ENCODE measurements at regions not wholly inside any gene's neighbourhood (a gene's known extent, or its start where the extent isn't known, plus 50 kb on each side); places are given as distances from the start of the nearest gene placed in this dataset.
"Not testable (repeated sequence)": the region's sequence is repeated elsewhere in the genome, so short reads cannot be mapped to it uniquely, and the experiment has no call there.

- DNase-seq (ENCODE audit: extremely low read depth, low read depth) = no peak
These were observed 989.8 kb downstream of the TLE1 start for GRCh38 chr9:80699511-80699998.

GRCh38 chr9:80698725-80699410, 990.5 kb downstream of the TLE1 start:
- no peak for DNase-seq (ENCODE audit: extremely low read depth, low read depth)

- no peak for DNase-seq (ENCODE audit: extremely low read depth, low read depth)
These were observed 996.6 kb downstream of the TLE1 start for GRCh38 chr9:80692751-80693150.

- no peak for DNase-seq (ENCODE audit: extremely low read depth, low read depth)
These were observed 998.1 kb downstream of the TLE1 start for GRCh38 chr9:80691229-80691628.

GRCh38 chr9:80690349-80690939, 998.9 kb downstream of the TLE1 start:
- DNase-seq (ENCODE audit: extremely low read depth, low read depth) = no peak

GRCh38 chr9:80679916-80680315, 1009.4 kb downstream of the TLE1 start:
- DNase-seq (ENCODE audit: extremely low read depth, low read depth) = no peak

- no peak for DNase-seq (ENCODE audit: extremely low read depth, low read depth)
These were observed 1010.4 kb downstream of the TLE1 start for GRCh38 chr9:80678906-80679305.

GRCh38 chr9:80673496-80673895, 1015.9 kb downstream of the TLE1 start:
- DNase-seq (ENCODE audit: extremely low read depth, low read depth) = no peak

GRCh38 chr9:80665479-80665878, 1023.9 kb downstream of the TLE1 start:
- no peak for DNase-seq (ENCODE audit: extremely low read depth, low read depth)

GRCh38 chr9:80664327-80665210, 1024.8 kb downstream of the TLE1 start:
- DNase-seq (ENCODE audit: extremely low read depth, low read depth) = no peak

- not testable (repeated sequence) for DNase-seq (ENCODE audit: extremely low read depth, low read depth)
These were observed 1029.6 kb downstream of the TLE1 start for GRCh38 chr9:80659751-80660150.

- DNase-seq (ENCODE audit: extremely low read depth, low read depth) = no peak
These were observed 1038.3 kb downstream of the TLE1 start for GRCh38 chr9:80651044-80651443.

- DNase-seq (ENCODE audit: extremely low read depth, low read depth) = no peak
These were observed 1039.9 kb downstream of the TLE1 start for GRCh38 chr9:80649496-80649895.

GRCh38 chr9:80649001-80649420, 1040.3 kb downstream of the TLE1 start:
- DNase-seq (ENCODE audit: extremely low read depth, low read depth) = no peak

- no peak for DNase-seq (ENCODE audit: extremely low read depth, low read depth)
These were observed 1041.0 kb downstream of the TLE1 start for GRCh38 chr9:80648336-80648735.

GRCh38 chr9:80646211-80646610, 1043.1 kb downstream of the TLE1 start:
- DNase-seq (ENCODE audit: extremely low read depth, low read depth) = no peak

- no peak for DNase-seq (ENCODE audit: extremely low read depth, low read depth)
These were observed 1045.3 kb downstream of the TLE1 start for GRCh38 chr9:80644044-80644443.

GRCh38 chr9:80635065-80635464, 1054.3 kb downstream of the TLE1 start:
- DNase-seq (ENCODE audit: extremely low read depth, low read depth) = no peak

- DNase-seq (ENCODE audit: extremely low read depth, low read depth) = no peak
These were observed 1057.3 kb downstream of the TLE1 start for GRCh38 chr9:80632041-80632440.

- DNase-seq (ENCODE audit: extremely low read depth, low read depth) = no peak
These were observed 1050.7 kb downstream of the TLE4 start for GRCh38 chr9:80622508-80622907.

- no peak for DNase-seq (ENCODE audit: extremely low read depth, low read depth)
These were observed 1047.6 kb downstream of the TLE4 start for GRCh38 chr9:80619356-80619755.
